Sigmoid colon (tissue), 4 donors: ENCODE measurements at regions not wholly inside any gene's neighbourhood (a gene's known extent, or its start where the extent isn't known, plus 50 kb on each side); places are given as distances from the start of the nearest gene placed in this dataset.

Experiments
- EP300 ChIP-seq, 4 donors: sonication (generic); formaldehyde crosslinking; IDR thresholded peaks; one replicate each; pipeline ENCODE4 v1.6.1; 2017; ENCODE audit warnings: antibody characterized with exemption in 4 of 4
- POLR2A ChIP-seq, 2 donors: fragments of 450-650 bp; IDR thresholded peaks; one replicate each; pipeline ENCODE4 v1.6.1; 2016; ENCODE audit warnings: antibody characterized with exemption in 2 of 2, mild to moderate bottlenecking in 2 of 2, moderate library complexity in 2 of 2
- POLR2AphosphoS5 ChIP-seq, 4 donors: sonication (generic); formaldehyde crosslinking; IDR thresholded peaks; one replicate each; pipeline ENCODE4 v1.6.1; 2017; ENCODE audit warnings: antibody characterized with exemption in 4 of 4
- TF ChIP-seq, protein P1 (sequence below), 4 experiments: fragments of 450-650 bp in 3 of 4; fragments of 200-600 bp in 1 of 4; IDR thresholded peaks; one replicate each; pipeline ENCODE4 v1.5.1; 2016 to 2019; ENCODE audit warnings: antibody characterized with exemption in 4 of 4, mild to moderate bottlenecking in 3 of 4, moderate library complexity in 2 of 4

GRCh38 chr13:63843766-63844699 is 2428.4 kb upstream of the PCDH20 start:
- TF ChIP-seq, protein P1, sequence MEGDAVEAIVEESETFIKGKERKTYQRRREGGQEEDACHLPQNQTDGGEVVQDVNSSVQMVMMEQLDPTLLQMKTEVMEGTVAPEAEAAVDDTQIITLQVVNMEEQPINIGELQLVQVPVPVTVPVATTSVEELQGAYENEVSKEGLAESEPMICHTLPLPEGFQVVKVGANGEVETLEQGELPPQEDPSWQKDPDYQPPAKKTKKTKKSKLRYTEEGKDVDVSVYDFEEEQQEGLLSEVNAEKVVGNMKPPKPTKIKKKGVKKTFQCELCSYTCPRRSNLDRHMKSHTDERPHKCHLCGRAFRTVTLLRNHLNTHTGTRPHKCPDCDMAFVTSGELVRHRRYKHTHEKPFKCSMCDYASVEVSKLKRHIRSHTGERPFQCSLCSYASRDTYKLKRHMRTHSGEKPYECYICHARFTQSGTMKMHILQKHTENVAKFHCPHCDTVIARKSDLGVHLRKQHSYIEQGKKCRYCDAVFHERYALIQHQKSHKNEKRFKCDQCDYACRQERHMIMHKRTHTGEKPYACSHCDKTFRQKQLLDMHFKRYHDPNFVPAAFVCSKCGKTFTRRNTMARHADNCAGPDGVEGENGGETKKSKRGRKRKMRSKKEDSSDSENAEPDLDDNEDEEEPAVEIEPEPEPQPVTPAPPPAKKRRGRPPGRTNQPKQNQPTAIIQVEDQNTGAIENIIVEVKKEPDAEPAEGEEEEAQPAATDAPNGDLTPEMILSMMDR (IDR thresholded peaks at IDR 0.05), result no peak
- no peak for TF ChIP-seq POLR2AphosphoS5 (IDR thresholded peaks at IDR 0.05)
- TF ChIP-seq POLR2A (IDR thresholded peaks at IDR 0.05), result no peak
- no peak for TF ChIP-seq EP300 (IDR thresholded peaks at IDR 0.05)
